GM12878 (cell line): ENCODE measurements at regions not wholly inside any gene's neighbourhood (a gene's known extent, or its start where the extent isn't known, plus 50 kb on each side); places are given as distances from the start of the nearest gene placed in this dataset.

ENCODE experiments used
- ATAC-seq: fragments of 200-7000 bp; cut with Tn5 transposase; 3 replicates; pipeline ENCODE4 v1.9.1; 2020; ENCODE audit warnings: mild to moderate bottlenecking, moderate library complexity
- BruUV-seq: library from RNA; stranded (reverse); fragments of 400-500 nt; replicated peaks from 2 replicates; lab custom pipeline; 2021; lab: Mats Ljungman, UMichigan
- CTCF ChIA-PET: fragments of 300-600 bp; sonication (Branson Sonifier 250); formaldehyde crosslinking; extraction: SDS; loops from one replicate; lab custom pipeline; 2021; ENCODE audit warnings: inconsistent platforms; lab: Yijun Ruan, JAX
- POLR2A ChIA-PET: fragments of 350-600 bp; formaldehyde crosslinking; extraction: SDS; loops from one replicate; lab custom pipeline; 2021; ENCODE audit warnings: inconsistent platforms; lab: Charles Lee
- RAD21 ChIA-PET: fragments of 300-600 bp; sonication (Branson Sonifier 250); formaldehyde crosslinking; loops from one replicate; lab custom pipeline; 2023; ENCODE audit warnings: antibody characterized with exemption; ENCODE audit not compliant: unreplicated experiment; lab: Charles Lee
- SMC1A ChIA-PET: fragments of 300-600 bp; sonication (Branson Sonifier 250); formaldehyde crosslinking; loops from one replicate; lab custom pipeline; 2023; ENCODE audit not compliant: unreplicated experiment, uncharacterized antibody; lab: Charles Lee
- DNase-seq: peaks from one replicate; pipeline ENCODE4 v3.0.0-alpha.2; 2011; ENCODE audit warnings: low read depth, low spot score
- FAIRE-seq: peaks from 3 replicates; lab custom pipeline; 2011; peaks lifted over from hg19 to GRCh38; lab: Jason Lieb, UNC
- H2AFZ ChIP-seq: 2 replicates; pipeline ENCODE4 v1.6.0; 2011; ENCODE audit warnings: low read depth, low read length, control low read depth; ENCODE audit not compliant: control insufficient read depth
- H3K27ac ChIP-seq: 2 replicates; pipeline ENCODE4 v1.5.1; 2011; ENCODE audit warnings: control low read depth; ENCODE audit not compliant: control insufficient read depth, insufficient read depth
- H3K27me3 ChIP-seq, 2 experiments: replicated peaks in 1 of 2; 2 replicates each; pipeline versions ENCODE4 v1.6.0 to v1.6.1; 2011; ENCODE audit warnings: low read length in 1 of 2; ENCODE audit not compliant: control insufficient read depth in 2 of 2, insufficient read depth in 2 of 2
- H3K36me3 ChIP-seq, 2 experiments: 2 replicates each; pipeline ENCODE4 v1.5.1; 2011; ENCODE audit warnings: low read length in 1 of 2; ENCODE audit not compliant: control insufficient read depth in 2 of 2, insufficient read depth in 2 of 2
- H3K4me1 ChIP-seq: 2 replicates; pipeline ENCODE4 v1.6.1; 2011; ENCODE audit warnings: mild to moderate bottlenecking, low read length, moderate library complexity, mixed read lengths; ENCODE audit not compliant: control insufficient read depth, insufficient read depth
- H3K4me2 ChIP-seq: 2 replicates; pipeline ENCODE4 v1.6.0; 2011; ENCODE audit warnings: control low read depth; ENCODE audit not compliant: control insufficient read depth, insufficient read depth
- H3K4me3 ChIP-seq: fragments of 200-600 bp; sonication (generic); 2 replicates; pipeline ENCODE4 v1.5.1; 2016
- H3K79me2 ChIP-seq: 2 replicates; pipeline ENCODE4 v1.6.0; 2011; ENCODE audit warnings: low read length; ENCODE audit not compliant: control insufficient read depth, insufficient read depth
- H3K9ac ChIP-seq: 2 replicates; pipeline ENCODE4 v1.8.0; 2011; ENCODE audit warnings: low read length, control low read depth, mixed read lengths; ENCODE audit not compliant: control insufficient read depth, insufficient read depth
- H3K9me3 ChIP-seq: replicated peaks from 3 replicates; pipeline ENCODE4 v1.5.1; 2011; ENCODE audit warnings: mild to moderate bottlenecking, low read length; ENCODE audit not compliant: control insufficient read depth, insufficient read depth
- H4K20me1 ChIP-seq: 2 replicates; pipeline ENCODE4 v1.6.0; 2011; ENCODE audit not compliant: control insufficient read depth, insufficient read depth
- BHLHE40 ChIP-seq, 2 experiments: fragments of 450-650 bp in 1 of 2; IDR thresholded peaks; 2 replicates each; pipeline ENCODE4 v1.6.1; 2011 to 2017; ENCODE audit warnings: low read depth in 2 of 2, borderline replicate concordance in 1 of 2, improper control_type of control experiment in 1 of 2, low read length in 1 of 2, mild to moderate bottlenecking in 1 of 2
- CBX5 ChIP-seq: sonication (generic); IDR thresholded peaks from 2 replicates; pipeline ENCODE4 v1.6.1; 2016; ENCODE audit warnings: low read depth, moderate library complexity, mild to moderate bottlenecking, inconsistent platforms
- CHD4 ChIP-seq: fragments of 200-600 bp; sonication (generic); IDR thresholded peaks from 2 replicates; pipeline ENCODE4 v1.6.1; 2016; ENCODE audit warnings: mild to moderate bottlenecking
- EP300 ChIP-seq, 2 experiments: fragments of 150-350 bp in 1 of 2; IDR thresholded peaks; 2 replicates each; pipeline ENCODE4 v1.6.1; 2011 to 2012; ENCODE audit warnings: low read depth in 2 of 2, low read length in 2 of 2, borderline replicate concordance in 1 of 2, improper control_type of control experiment in 1 of 2, inconsistent platforms in 1 of 2; ENCODE audit not compliant: control insufficient read depth in 1 of 2
- HDGF ChIP-seq: fragments of 450-650 bp; IDR thresholded peaks from 2 replicates; pipeline ENCODE4 v1.6.1; 2016; ENCODE audit warnings: antibody characterized with exemption
- SUPT20H ChIP-seq: IDR thresholded peaks from 2 replicates; pipeline ENCODE4 v1.6.1; 2011; ENCODE audit warnings: low read depth, mild to moderate bottlenecking, low read length, moderate library complexity, borderline replicate concordance; ENCODE audit not compliant: control insufficient read depth
- ZZZ3 ChIP-seq: IDR thresholded peaks from 2 replicates; pipeline ENCODE4 v1.6.1; 2011; ENCODE audit warnings: low read depth; ENCODE audit not compliant: control insufficient read depth, insufficient read length
- WGBS: methylation state at CpG from one replicate; pipeline ENCODE4 v1.1.6; 2016; ENCODE audit warnings: low lambda C conversion rate; ENCODE audit not compliant: insufficient replicate concordance, insufficient coverage; ENCODE audit errors: missing lambda C conversion rate; 5-methylcytosine and 5-hydroxymethylcytosine counted together
- in situ Hi-C: fragments of 300-500 bp; cut with MboI; formaldehyde crosslinking; loops from 9 replicates; pipeline ENCODE4 v1.14.3; 2018; ENCODE audit warnings: mixed read lengths
- intact Hi-C: fragments of 100-400 bp; cut with micrococcal nuclease; formaldehyde crosslinking; loops from one replicate; pipeline ENCODE4 v1.14.2; 2022; ENCODE audit not compliant: unreplicated experiment
- TF ChIP-seq, protein P1 (sequence below): IDR thresholded peaks from 2 replicates; pipeline ENCODE4 v1.6.1; 2011; ENCODE audit warnings: low read depth, mild to moderate bottlenecking, low read length, moderate library complexity, borderline replicate concordance; ENCODE audit errors: extremely low read depth

DNA sequence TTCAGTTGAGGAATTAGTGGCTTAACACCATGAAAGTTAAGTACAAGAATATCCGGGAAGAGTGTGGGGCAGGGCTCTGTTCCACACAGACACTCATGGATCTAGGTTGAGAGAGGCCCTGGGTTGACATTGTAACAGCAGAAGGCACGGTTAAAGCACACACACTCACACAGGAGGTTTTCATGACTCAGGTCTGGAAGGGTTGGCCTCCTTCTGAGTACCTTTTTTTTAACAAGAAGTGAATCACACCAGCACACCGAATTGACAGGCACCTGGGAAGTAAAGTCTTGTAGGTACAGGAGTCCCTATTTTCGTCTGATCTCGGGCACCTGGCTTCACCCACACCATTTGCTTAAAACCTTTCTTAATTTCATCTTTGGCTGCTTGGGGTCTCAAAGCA is 509.4 kb upstream of the ADARB2 start (continued):
- TF ChIP-seq, protein P1, sequence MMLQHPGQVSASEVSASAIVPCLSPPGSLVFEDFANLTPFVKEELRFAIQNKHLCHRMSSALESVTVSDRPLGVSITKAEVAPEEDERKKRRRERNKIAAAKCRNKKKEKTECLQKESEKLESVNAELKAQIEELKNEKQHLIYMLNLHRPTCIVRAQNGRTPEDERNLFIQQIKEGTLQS, result no peak
- no peak for TF ChIP-seq CHD4
- no peak for TF ChIP-seq HDGF
- TF ChIP-seq CBX5, result no peak
- TF ChIP-seq, all 136 proteins: peak for 0

DNA sequence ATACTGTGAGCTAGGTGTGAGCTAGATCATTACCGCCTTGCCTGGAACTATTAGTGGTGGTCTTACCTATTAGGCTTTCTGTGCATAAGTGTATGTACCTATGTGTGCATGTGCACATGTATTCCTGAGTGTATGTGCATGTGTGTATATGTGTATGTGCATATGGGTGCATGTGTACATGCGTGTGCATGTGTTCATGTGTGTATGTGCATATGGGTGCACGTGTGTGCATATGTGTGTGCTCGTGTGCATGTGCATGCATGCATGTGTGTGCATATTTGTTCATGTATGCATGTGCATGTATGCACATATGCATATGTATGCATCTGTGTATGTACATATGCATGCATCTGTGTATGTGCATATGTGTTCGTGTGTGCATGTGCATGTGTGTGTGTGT is 508.3 kb upstream of the ADARB2 start:
- ATAC-seq, result no peak
- H3K27me3 ChIP-seq, result no peaks in the 10 kb centered on the region
- no peaks in the 10 kb centered on the region for H3K36me3 ChIP-seq
- ChIA-PET CTCF (no interaction called here), RAD21 (no interaction called here), SMC1A (interaction anchor here (1.2 kb wide), 1 partner anchor 12 kb away, joined by 3 read pairs; no protein-coding TSS in a partner anchor), POLR2A (no interaction called here)
- no peak for TF ChIP-seq ZZZ3
- TF ChIP-seq BHLHE40 (IDR thresholded peaks at IDR 0.05; ENCODE audit: borderline replicate concordance in 1 of 2, low read depth in 2 of 2, low read length in 1 of 2), result no peak
- no peak for TF ChIP-seq EP300 (IDR thresholded peaks at IDR 0.05; ENCODE audit: borderline replicate concordance in 1 of 2, control insufficient read depth in 1 of 2, low read depth in 2 of 2, low read length in 2 of 2)
- TF ChIP-seq SUPT20H, result no peak
- H4K20me1 ChIP-seq, result no peaks in the 10 kb centered on the region
- BruUV-seq, result no TSS peak
- H3K9ac ChIP-seq, result no peak overlapping the region
- DNase-seq, result no peak
- no peak overlapping the region for H3K4me3 ChIP-seq
- in situ Hi-C loops (no loop called here), intact Hi-C loops (no loop called here)
- no peaks in the 10 kb centered on the region for H3K79me2 ChIP-seq
- H3K4me2 ChIP-seq, result no peak overlapping the region
- H3K27ac ChIP-seq, result no peak overlapping the region
- H3K4me1 ChIP-seq, result no peaks in the 10 kb centered on the region
- H2AFZ ChIP-seq, result no peak overlapping the region
- WGBS, result 41% methylated on average over 5 of the region's 5 CpGs
- no peaks in the 10 kb centered on the region; the same call in 2 of the 3 replicates for H3K9me3 ChIP-seq
- FAIRE-seq, result no peak
